Medulla oblongata (tissue), 1 donor: ENCODE measurements at regions not wholly inside any gene's neighbourhood (a gene's known extent, or its start where the extent isn't known, plus 50 kb on each side); places are given as distances from the start of the nearest gene placed in this dataset.
"Not testable (repeated sequence)": the region's sequence is repeated elsewhere in the genome, so short reads cannot be mapped to it uniquely, and the experiment has no call there.

Source experiments
- DNase-seq: peaks from one replicate; pipeline ENCODE4 v3.0.0-alpha.2; 2015; ENCODE audit errors: extremely low spot score

- no peak for DNase-seq
Measured at GRCh38 chr5:67985686-67986387, 229.7 kb upstream of the PIK3R1 start.

DNA sequence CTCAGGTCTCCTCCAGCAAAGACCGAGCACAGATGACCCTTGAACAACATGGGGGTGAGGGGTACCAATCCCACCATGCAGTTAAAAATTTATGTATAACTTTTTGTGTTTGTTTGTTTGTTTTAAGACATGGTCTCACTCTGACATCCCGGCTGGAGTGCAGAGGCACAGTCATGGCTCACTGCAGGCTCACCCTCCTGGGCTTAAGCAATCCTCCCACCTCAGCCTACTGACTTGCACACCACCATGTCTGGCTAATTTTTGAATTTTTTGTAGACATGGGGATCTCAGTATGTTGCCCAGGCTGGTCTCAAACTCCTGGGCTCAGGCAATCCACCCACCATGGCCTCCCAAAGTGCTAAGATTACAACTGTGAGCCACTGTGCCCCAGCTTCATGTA is 231.0 kb upstream of the PIK3R1 start:
- no peak for DNase-seq

- DNase-seq = no peak
Measured at GRCh38 chr5:67983251-67984110, 232.1 kb upstream of the PIK3R1 start.

DNA sequence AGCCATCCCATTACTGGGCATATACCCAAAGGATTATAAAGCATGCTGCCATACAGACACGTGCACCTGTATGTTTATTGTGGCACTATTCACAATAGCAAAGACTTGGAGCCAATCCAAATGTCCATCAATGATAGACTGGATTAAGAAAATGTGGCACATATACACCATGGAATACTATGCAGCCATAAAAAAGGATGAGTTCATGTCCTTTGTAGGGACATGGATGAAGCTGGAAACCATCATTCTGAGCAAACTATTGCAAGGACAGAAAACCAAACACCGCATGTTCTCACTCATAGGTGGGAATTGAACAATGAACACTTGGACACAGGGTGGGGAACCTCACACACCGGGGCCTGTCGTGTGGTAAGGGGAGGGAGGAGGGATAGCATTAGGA is 233.4 kb upstream of the PIK3R1 start:
- not testable (repeated sequence) for DNase-seq

DNA sequence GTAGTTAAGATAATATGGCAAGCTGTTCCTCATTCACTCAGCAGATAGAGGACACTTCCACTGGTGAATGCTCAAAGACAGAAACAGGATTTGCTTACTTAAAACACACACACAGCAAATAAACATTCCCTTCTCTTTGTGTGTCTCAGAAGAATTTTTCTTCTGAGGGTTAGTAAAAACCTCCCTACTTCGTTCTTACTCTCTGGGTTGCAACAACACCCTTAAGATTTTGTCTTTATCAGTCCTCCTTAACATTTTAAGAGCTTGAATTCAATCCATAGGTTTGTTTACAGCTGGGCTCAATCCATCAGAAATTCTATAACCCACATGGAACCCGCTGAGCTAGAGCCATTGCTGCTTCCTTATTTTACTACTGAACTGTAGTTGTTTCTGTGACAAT is 237.4 kb upstream of the PIK3R1 start:
- DNase-seq = peak; percentile 19

- peak; percentile 19 for DNase-seq
Measured at GRCh38 chr5:67976891-67977601, 238.5 kb upstream of the PIK3R1 start.

DNA sequence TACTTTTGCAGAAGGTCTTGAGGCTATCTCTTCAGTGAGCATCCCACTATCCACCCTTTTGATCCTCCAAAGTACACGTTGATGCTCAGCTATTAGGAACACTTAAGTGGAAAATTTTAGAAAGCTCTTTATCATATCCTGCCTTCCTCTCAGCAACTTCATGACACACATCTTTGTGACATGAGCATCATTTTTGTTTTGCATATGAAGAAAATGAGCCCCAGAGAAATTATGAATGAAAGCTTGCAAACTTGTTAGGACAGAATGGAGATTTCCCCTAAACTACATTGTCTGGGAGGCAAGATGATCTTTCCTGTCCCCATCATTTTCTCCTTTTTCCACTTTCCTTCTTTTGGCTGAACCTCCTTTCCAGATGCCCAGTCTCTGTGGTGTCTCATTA is 239.4 kb upstream of the PIK3R1 start:
- DNase-seq = no peak

DNA sequence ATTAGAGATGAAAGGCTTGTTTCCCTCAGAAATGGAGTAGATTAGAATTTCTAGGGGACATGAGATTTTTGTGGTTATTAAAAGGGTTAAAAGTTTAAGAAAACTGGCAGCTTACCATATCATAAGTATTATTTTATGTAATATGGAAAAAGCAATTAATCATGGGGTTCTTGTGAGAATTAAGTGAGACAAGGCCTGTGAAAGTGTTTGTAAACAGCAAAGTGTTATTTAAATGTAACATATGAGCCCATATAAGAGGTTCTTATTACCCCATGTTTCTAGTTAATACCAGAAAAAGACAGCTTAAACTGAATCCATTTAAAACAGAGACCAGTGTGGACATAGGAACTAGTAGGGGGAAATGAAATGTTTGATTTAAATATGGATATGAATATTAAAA is 241.1 kb upstream of the PIK3R1 start:
- no peak for DNase-seq

DNA sequence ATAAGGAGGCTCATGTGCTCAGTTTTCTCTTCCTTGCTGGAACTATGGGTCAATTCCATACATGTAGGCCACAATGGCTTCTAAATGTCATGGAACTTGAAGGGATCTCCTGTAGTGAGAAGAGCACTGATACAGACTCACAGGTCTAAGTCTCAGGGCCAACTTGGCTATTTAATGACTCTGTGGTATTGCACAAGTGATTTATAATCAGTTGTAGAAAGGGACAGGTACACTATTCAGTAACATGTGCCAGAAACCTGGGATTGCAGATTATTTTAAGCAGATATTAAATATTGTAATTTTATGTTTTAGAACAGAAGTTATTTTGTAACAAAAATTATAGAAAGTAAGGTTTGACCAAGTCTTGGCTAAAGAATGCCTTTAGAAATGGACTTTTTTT is 241.5 kb upstream of the PIK3R1 start:
- no peak for DNase-seq

- peak; percentile 40 for DNase-seq
Measured at GRCh38 chr5:67971971-67972821, 243.4 kb upstream of the PIK3R1 start.

DNA sequence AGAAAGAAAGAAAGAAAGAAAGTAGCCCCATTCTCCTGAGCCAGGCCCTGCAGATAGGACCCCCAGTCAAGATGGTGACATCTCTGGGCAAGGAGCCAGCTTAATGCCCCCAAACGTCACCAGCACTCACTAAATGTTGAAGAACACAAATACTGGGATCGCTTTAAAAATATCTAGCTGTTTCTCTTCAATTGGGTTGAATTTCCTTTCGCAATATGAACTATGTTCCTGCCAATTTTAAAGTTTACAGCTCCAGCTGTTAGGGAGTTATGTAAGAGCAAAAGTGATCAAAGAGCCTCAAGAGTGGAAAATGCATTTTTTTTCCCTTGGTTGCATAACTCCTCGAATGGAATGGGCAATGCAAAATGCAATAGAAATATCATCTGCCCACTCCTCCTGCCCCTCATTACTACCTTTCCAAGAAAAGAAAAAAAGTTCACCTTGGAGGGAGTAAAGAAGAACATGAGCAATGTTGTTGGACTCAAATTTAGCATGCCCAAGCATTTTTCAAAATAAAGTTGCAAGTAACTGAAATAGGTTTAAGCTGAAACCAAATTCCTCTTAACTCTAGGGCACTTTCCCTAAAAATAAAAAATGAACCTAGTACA is 244.2 kb upstream of the PIK3R1 start:
- DNase-seq = peak; percentile 27

- DNase-seq = no peak
Measured at GRCh38 chr5:67969631-67970030, 245.9 kb upstream of the PIK3R1 start.

GRCh38 chr5:67969176-67969575 is 246.4 kb upstream of the PIK3R1 start:
- no peak for DNase-seq

GRCh38 chr5:67966712-67967111 is 248.8 kb upstream of the PIK3R1 start:
- DNase-seq = no peak

GRCh38 chr5:67964619-67965018 is 250.9 kb upstream of the PIK3R1 start:
- no peak for DNase-seq

DNA sequence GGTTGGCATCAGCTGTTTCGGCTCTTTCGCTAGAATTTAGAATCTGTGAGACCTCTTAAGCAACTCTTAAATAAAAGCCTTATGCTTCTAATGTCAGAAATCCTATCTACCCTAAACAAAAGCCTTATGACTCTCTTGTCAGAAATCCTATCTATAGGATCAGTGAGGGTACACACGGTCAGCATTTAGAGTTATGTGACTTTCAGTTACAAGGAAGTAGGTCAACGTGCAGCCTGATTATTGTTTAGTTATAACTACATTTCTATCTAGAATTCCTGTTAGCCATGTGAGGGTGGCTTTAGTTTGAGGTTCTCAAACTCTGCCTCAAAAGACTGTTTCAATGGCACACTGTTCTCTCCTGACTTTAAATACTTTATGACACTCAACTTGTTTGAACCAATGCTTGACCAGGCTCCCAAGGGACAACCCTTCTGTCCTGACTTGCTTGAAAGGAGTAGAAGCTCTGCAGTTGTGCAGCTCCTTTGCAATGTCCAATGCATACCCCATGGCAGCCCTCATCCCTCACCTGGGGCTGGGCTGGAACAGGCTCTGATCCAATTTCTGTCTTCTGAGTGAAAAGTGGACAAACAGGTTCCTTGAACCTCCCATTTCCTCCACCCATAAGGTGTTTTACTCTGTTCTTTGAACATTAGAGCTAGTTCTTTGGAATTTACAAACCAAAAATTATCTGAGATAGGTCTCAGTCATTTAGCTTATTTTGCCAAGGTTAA is 251.6 kb upstream of the PIK3R1 start:
- DNase-seq = no peak

DNA sequence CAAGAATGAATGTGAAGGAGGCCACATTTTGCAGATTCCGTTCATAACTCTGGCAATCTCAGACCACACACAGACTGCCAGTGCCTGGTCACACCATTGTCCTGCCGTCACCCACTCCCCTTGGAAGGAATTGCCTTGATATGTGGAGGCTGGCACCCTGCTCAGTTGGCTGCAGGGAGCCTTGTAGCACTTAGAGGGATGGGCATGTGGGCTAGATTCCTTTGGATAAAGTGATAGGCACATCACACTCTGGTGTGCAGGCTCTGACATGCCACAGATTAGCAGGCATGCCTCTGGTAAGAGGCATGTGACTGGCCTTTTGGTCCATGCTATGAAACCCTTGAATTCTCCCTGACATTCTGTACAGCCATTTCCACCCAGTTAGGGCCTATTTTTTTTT is 254.6 kb upstream of the PIK3R1 start:
- DNase-seq = no peak

DNA sequence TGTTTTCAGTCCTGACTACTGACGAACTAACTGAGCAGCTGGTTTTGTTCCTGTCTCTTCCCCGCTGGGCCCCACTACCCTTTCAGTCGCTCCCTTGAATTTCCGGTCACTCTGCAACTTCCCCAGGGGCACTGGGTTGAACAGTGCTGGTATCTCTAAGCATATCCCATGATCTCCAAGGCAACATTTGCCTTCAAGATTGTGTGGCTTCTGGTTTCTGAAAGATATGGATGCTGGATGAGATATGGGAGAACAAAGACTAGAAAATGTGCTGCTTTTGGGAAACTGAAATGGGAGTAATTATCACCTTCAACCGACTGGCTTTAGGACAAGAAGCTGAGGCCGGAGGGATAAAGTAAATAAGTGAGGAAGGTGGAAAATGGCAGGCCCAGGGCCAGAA is 258.2 kb upstream of the PIK3R1 start:
- DNase-seq = peak; percentile 16

DNA sequence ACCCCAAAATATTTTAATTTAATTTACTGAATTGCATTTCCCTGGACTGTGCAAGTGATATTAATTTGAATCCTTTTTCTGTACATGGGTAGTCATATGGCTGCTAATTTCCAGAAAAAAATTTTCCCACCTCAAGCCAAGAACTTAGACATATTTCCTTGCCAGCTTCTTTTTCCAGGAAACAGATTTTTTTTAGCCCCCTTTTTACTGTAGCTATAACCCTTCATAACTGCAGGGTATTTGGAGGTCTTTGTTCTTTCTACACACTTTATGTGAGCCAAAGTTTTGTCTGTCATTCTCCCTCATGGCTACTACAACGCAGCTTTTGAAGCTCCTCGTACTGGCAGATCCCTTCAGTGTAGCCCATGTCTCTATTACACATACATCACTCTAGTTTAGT is 261.2 kb upstream of the PIK3R1 start:
- DNase-seq = no peak

- no peak for DNase-seq
Measured at GRCh38 chr5:67942421-67942820, 273.1 kb upstream of the PIK3R1 start.
